Transverse colon (tissue), 4 donors: ENCODE measurements at regions not wholly inside any gene's neighbourhood (a gene's known extent, or its start where the extent isn't known, plus 50 kb on each side); places are given as distances from the start of the nearest gene placed in this dataset.

Experiments used
- DNase-seq: peaks from one replicate; pipeline ENCODE4 v3.0.0-alpha.2; 2019
- H3K27ac ChIP-seq, 4 donors: fragments of 200-600 bp; sonication (generic); 2 replicates each; pipeline ENCODE4 v1.5.1; 2016 to 2018; ENCODE audit warnings: inconsistent platforms in 4 of 4
- H3K27me3 ChIP-seq: fragments of 200-600 bp; sonication (generic); 2 replicates; pipeline ENCODE4 v1.5.1; 2017; ENCODE audit warnings: inconsistent platforms
- H3K36me3 ChIP-seq, 4 donors: fragments of 200-600 bp; sonication (generic); 2 replicates each; pipeline ENCODE4 v1.5.1; 2017 to 2019; ENCODE audit warnings: inconsistent platforms in 4 of 4
- H3K4me1 ChIP-seq, 4 donors: fragments of 200-600 bp; sonication (generic); 2 replicates each; pipeline ENCODE4 v1.5.1; 2017 to 2020; ENCODE audit warnings: inconsistent platforms in 4 of 4
- H3K4me3 ChIP-seq, 4 donors: fragments of 200-600 bp; sonication (generic); 1 replicate in 1 of 4; 2 replicates in 3 of 4; pipeline versions ENCODE4 v1.5.1 to v1.6.1; 2017 to 2019; ENCODE audit warnings: inconsistent platforms in 4 of 4
- H3K9me3 ChIP-seq, 2 donors: fragments of 200-600 bp; sonication (generic); 2 replicates each; pipeline ENCODE4 v1.5.1; 2017 to 2019; ENCODE audit warnings: inconsistent platforms in 2 of 2
- CTCF ChIP-seq, 5 experiments: fragments of 200-600 bp in 3 of 5; fragments of 450-650 bp in 2 of 5; sonication (generic) in 3 of 5; IDR thresholded peaks; 1 replicate in 2 of 5; 2 replicates in 3 of 5; pipeline ENCODE4 v1.5.1; 2016 to 2017; ENCODE audit warnings: antibody characterized with exemption in 5 of 5, inconsistent platforms in 3 of 5, mild to moderate bottlenecking in 2 of 5, moderate library complexity in 1 of 5
- EP300 ChIP-seq: sonication (generic); formaldehyde crosslinking; IDR thresholded peaks from one replicate; pipeline ENCODE4 v1.6.1; 2017; ENCODE audit warnings: antibody characterized with exemption, low read depth
- POLR2A ChIP-seq: fragments of 450-650 bp; IDR thresholded peaks from one replicate; pipeline ENCODE4 v1.6.1; 2016; ENCODE audit warnings: antibody characterized with exemption, mild to moderate bottlenecking, moderate library complexity
- POLR2AphosphoS5 ChIP-seq, 3 donors: sonication (generic); formaldehyde crosslinking; IDR thresholded peaks; one replicate each; pipeline ENCODE4 v1.6.1; 2016; ENCODE audit warnings: antibody characterized with exemption in 3 of 3
- WGBS, 2 donors: methylation state at CpG; one replicate each; pipeline ENCODE4 v1.1.5; 2018; ENCODE audit warnings: low coverage in 1 of 2; 5-methylcytosine and 5-hydroxymethylcytosine counted together
- in situ Hi-C, 4 donors: fragments of 200-750 bp; cut with MboI; loops; one replicate each; pipeline versions ENCODE4 v1.15.0 to v1.15.1; 2017; ENCODE audit warnings: low sequenced_read_pairs in 3 of 4, low pct_ligation_motif_present in 1 of 4, low pct_unique_long_range_greater_than_20kb in 1 of 4
- intact Hi-C: fragments of 100-400 bp; cut with DNase I; formaldehyde crosslinking; loops from one replicate; pipeline ENCODE4 v1.15.1; 2023; ENCODE audit warnings: low total_unique reads

GRCh38 chr11:116449522-116449921, 323.3 kb downstream of the BUD13 start:
- intact Hi-C loops: no loop called here
- WGBS, 2 donors: 91 to 100% methylated on average over 1 of the region's 1 CpG
- Histone ChIP-seq H3K36me3 (no peaks in the 10 kb centered on the region), H3K27ac (no peak overlapping the region), H3K27me3 (no peaks in the 10 kb centered on the region), H3K4me3 (no peak overlapping the region), H3K4me1 (peaks cover 0 to 11% (median 5%) of the 10 kb centered on the region in 4 donors), H3K9me3 (peaks cover 0 to 7% of the 10 kb centered on the region in 2 donors)
- TF ChIP-seq POLR2A (no peak), POLR2AphosphoS5 (IDR thresholded peaks at IDR 0.05) (no peak), EP300 (no peak), CTCF (IDR thresholded peaks at IDR 0.05) (no peak)
- DNase-seq: no peak
- in situ Hi-C loops: no loop called here

DNA sequence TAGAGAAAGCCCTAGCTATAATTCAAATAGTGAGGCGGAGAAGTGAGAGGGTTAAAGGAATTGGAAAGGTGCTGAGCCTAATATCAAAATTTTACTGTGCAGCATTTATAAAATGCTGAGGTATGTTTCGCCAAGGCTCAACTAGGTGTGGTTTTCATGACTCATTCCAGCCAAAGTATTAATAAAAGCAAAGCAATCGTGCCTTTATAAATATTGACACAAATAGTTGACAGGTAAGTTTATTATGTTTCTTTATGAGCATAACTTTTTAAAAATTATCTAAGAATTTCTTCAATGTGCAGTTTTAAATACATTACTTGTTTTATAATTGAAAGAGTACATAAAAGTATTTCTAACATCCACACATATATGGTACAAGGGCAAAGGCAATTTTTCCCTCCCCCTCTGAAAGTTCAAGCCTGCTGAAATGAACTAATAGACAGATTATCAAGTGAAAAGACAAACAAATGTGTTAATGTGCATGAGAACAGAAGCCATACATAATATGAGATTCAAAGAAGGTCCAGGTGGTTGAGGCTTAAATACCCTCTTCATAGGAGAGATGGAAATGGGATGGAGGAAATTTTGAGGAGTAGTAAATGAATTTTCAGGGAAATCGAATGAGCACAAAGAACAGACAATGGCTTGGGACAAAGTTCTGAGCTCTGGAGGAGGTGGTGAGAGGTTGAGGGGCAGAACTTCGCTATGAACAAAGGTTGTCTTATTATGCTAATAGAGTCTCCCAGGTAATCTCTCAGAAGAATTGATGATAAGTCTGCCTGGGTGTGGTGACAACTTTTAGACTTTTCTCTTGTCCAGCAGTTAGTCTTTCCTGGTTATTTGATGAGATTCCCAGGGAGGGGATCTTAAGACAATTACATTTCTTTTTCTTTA, 326.5 kb downstream of the BUD13 start:
- TF ChIP-seq POLR2AphosphoS5 (IDR thresholded peaks at IDR 0.05) (no peak), EP300 (no peak), CTCF (IDR thresholded peaks at IDR 0.05) (no peak), POLR2A (no peak)
- in situ Hi-C loops (no loop called here), intact Hi-C loops (no loop called here)
- peaks cover 0 to 11% (median 5%) of the 10 kb centered on the region in 4 donors for H3K4me1 ChIP-seq
- peaks cover 0 to 2% of the 10 kb centered on the region in 2 donors for H3K9me3 ChIP-seq
- no peak overlapping the region for H3K27ac ChIP-seq
- WGBS, 2 donors: 41 to 50% methylated on average over 5 of the region's 5 CpGs
- no peak overlapping the region for H3K4me3 ChIP-seq
- no peak for DNase-seq
- H3K36me3 ChIP-seq: no peaks in the 10 kb centered on the region
- no peaks in the 10 kb centered on the region for H3K27me3 ChIP-seq

GRCh38 chr11:116445108-116446047, 327.4 kb downstream of the BUD13 start:
- H3K9me3 ChIP-seq: no peaks in the 10 kb centered on the region
- no peak for DNase-seq
- H3K36me3 ChIP-seq: no peaks in the 10 kb centered on the region
- intact Hi-C loops (no loop called here), in situ Hi-C loops (no loop called here)
- peaks cover 0 to 11% (median 5%) of the 10 kb centered on the region in 4 donors for H3K4me1 ChIP-seq
- WGBS, 2 donors: 56 to 71% methylated on average over 4 to 6 of the region's 6 CpGs
- H3K4me3 ChIP-seq: no peak overlapping the region
- no peak overlapping the region for H3K27ac ChIP-seq
- no peaks in the 10 kb centered on the region for H3K27me3 ChIP-seq
- TF ChIP-seq POLR2AphosphoS5 (IDR thresholded peaks at IDR 0.05) (no peak), POLR2A (no peak), EP300 (no peak), CTCF (IDR thresholded peaks at IDR 0.05) (no peak)

- intact Hi-C loops: no loop called here
- Histone ChIP-seq H3K9me3 (no peaks in the 10 kb centered on the region), H3K36me3 (no peaks in the 10 kb centered on the region), H3K4me1 (peaks cover 0 to 11% (median 5%) of the 10 kb centered on the region in 4 donors), H3K27me3 (no peaks in the 10 kb centered on the region), H3K4me3 (no peak overlapping the region), H3K27ac (no peak overlapping the region)
- DNase-seq: no peak
- TF ChIP-seq POLR2AphosphoS5 (IDR thresholded peaks at IDR 0.05) (no peak), EP300 (no peak), CTCF (IDR thresholded peaks at IDR 0.05) (no peak), POLR2A (no peak)
- in situ Hi-C loops: no loop called here
Observed at GRCh38 chr11:116442238-116442752, 330.5 kb downstream of the BUD13 start.
